Endothelial cell of umbilical vein (primary cell): ENCODE measurements at regions not wholly inside any gene's neighbourhood (a gene's known extent, or its start where the extent isn't known, plus 50 kb on each side); places are given as distances from the start of the nearest gene placed in this dataset.

Experiments
- BruUV-seq: library from RNA; stranded (reverse); fragments of 400-500 nt; replicated peaks from 2 replicates; lab custom pipeline; 2021; lab: Mats Ljungman, UMichigan
- CTCF ChIA-PET: fragments of 300-600, 350-600 bp; sonication (Branson Sonifier 250); formaldehyde crosslinking; loops from one replicate; lab custom pipeline; 2021; ENCODE audit warnings: antibody characterized with exemption, inconsistent platforms; lab: Charles Lee
- POLR2A ChIA-PET: fragments of 300-600, 350-600 bp; sonication (Branson Sonifier 250); formaldehyde crosslinking; loops from one replicate; lab custom pipeline; 2021; ENCODE audit warnings: antibody characterized with exemption, inconsistent platforms; lab: Charles Lee
- DNase-seq: peaks from one replicate; pipeline ENCODE4 v3.0.0-alpha.2; 2011; ENCODE audit warnings: low read depth, low spot score
- FAIRE-seq: peaks from 2 replicates; lab custom pipeline; 2011; peaks lifted over from hg19 to GRCh38; lab: Jason Lieb, UNC
- H2AFZ ChIP-seq: 2 replicates; pipeline ENCODE4 v1.6.0; 2012; ENCODE audit warnings: low read depth, low read length, control low read depth, inconsistent platforms
- H3K27ac ChIP-seq: 2 replicates; pipeline ENCODE4 v1.5.1; 2011; ENCODE audit warnings: low read depth, mild to moderate bottlenecking, control low read depth, low read length, moderate library complexity; ENCODE audit not compliant: insufficient read depth
- H3K27me3 ChIP-seq, 2 experiments: 2 replicates each; pipeline versions ENCODE4 v1.6.0 to v1.6.1; 2011; ENCODE audit warnings: low read length in 2 of 2, mixed read lengths in 1 of 2; ENCODE audit not compliant: control insufficient read depth in 2 of 2, insufficient read depth in 2 of 2
- H3K36me3 ChIP-seq, 2 experiments: 2 replicates in 1 of 2; 3 replicates in 1 of 2; pipeline ENCODE4 v1.5.1; 2011; ENCODE audit warnings: low read length in 2 of 2, mild to moderate bottlenecking in 1 of 2, moderate library complexity in 1 of 2; ENCODE audit not compliant: control insufficient read depth in 2 of 2, insufficient read depth in 2 of 2; ENCODE audit errors: extremely low read depth in 1 of 2
- H3K4me1 ChIP-seq: 3 replicates; pipeline ENCODE4 v1.5.1; 2011; ENCODE audit warnings: mild to moderate bottlenecking, low read length; ENCODE audit not compliant: control insufficient read depth, insufficient read depth; ENCODE audit errors: extremely low read depth
- H3K4me2 ChIP-seq: 2 replicates; pipeline ENCODE4 v1.6.1; 2011; ENCODE audit warnings: low read length, control low read depth, mixed read lengths; ENCODE audit not compliant: insufficient read depth
- H3K4me3 ChIP-seq, 3 experiments: fragments of 200-600 bp in 1 of 3; sonication (generic), shearing (Covaris generic) in 1 of 3; replicated peaks in 1 of 3; 2 replicates each; pipeline ENCODE4 v1.5.1; 2011 to 2016; ENCODE audit warnings: control low read depth in 3 of 3, low read length in 3 of 3, mild to moderate bottlenecking in 2 of 3, inconsistent platforms in 1 of 3, low read depth in 1 of 3, moderate library complexity in 1 of 3; ENCODE audit not compliant: insufficient read depth in 1 of 3
- H3K79me2 ChIP-seq: 2 replicates; pipeline ENCODE4 v1.6.0; 2012; ENCODE audit warnings: low read length, inconsistent platforms; ENCODE audit not compliant: control insufficient read depth, insufficient read depth
- H3K9ac ChIP-seq: replicated peaks from 2 replicates; pipeline ENCODE3; 2011; ENCODE audit warnings: low read length, control low read depth; ENCODE audit not compliant: insufficient read depth; ENCODE audit errors: extremely low read depth
- H3K9me1 ChIP-seq: replicated peaks from 3 replicates; pipeline ENCODE4 v1.6.0; 2011; ENCODE audit warnings: mild to moderate bottlenecking, low read length; ENCODE audit not compliant: control insufficient read depth, insufficient read depth; ENCODE audit errors: extremely low read depth
- H3K9me3 ChIP-seq: replicated peaks from 2 replicates; pipeline ENCODE4 v1.5.1; 2012; ENCODE audit warnings: low read length, inconsistent platforms; ENCODE audit not compliant: control insufficient read depth, insufficient read depth
- H4K20me1 ChIP-seq: replicated peaks from 2 replicates; pipeline ENCODE3; 2011; ENCODE audit warnings: mild to moderate bottlenecking, low read length; ENCODE audit not compliant: control insufficient read depth, insufficient read depth; ENCODE audit errors: extremely low read depth
- EZH2 ChIP-seq: IDR thresholded peaks from 2 replicates; pipeline ENCODE4 v1.6.1; 2012; ENCODE audit warnings: borderline replicate concordance, low read depth, mild to moderate bottlenecking, moderate library complexity, low read length, inconsistent platforms; ENCODE audit not compliant: severe bottlenecking
- FOS ChIP-seq: IDR thresholded peaks from 2 replicates; pipeline ENCODE4 v1.6.1; 2011; ENCODE audit warnings: mild to moderate bottlenecking, low read length, moderate library complexity, borderline replicate concordance; ENCODE audit not compliant: insufficient read depth
- GATA2 ChIP-seq: IDR thresholded peaks from 2 replicates; pipeline ENCODE4 v1.7.0; 2011; ENCODE audit warnings: low read depth, mild to moderate bottlenecking, moderate library complexity, mixed read lengths, low read length; ENCODE audit not compliant: insufficient read length, insufficient read depth
- JUN ChIP-seq: IDR thresholded peaks from 2 replicates; pipeline ENCODE4 v1.6.1; 2011; ENCODE audit warnings: borderline replicate concordance, low read depth; ENCODE audit not compliant: insufficient read length, insufficient read depth
- MYC ChIP-seq: IDR thresholded peaks from one replicate; pipeline ENCODE4 v1.6.1; 2011; ENCODE audit warnings: mild to moderate bottlenecking, low read depth, low read length
- POLR2A ChIP-seq: IDR thresholded peaks from 2 replicates; pipeline ENCODE4 v1.6.1; 2012; ENCODE audit warnings: low read depth, mild to moderate bottlenecking, control low read depth, low read length
- POLR2AphosphoS5 ChIP-seq: IDR thresholded peaks from 2 replicates; pipeline ENCODE4 v1.6.1; 2012; ENCODE audit warnings: low read depth, mild to moderate bottlenecking, control low read depth, low read length, moderate library complexity; ENCODE audit not compliant: insufficient read depth
- dilution Hi-C: fragments of 300-500 bp; cut with MboI; formaldehyde crosslinking; loops from one replicate; pipeline ENCODE4 v1.15.0; 2019; ENCODE audit warnings: low sequenced_read_pairs; ENCODE audit not compliant: extremely low pct_ligation_motif_present
- intact Hi-C: fragments of 100-400 bp; cut with micrococcal nuclease; formaldehyde crosslinking; loops from one replicate; pipeline ENCODE4 v1.10.0; 2022
- TF ChIP-seq, protein P1 (sequence below): IDR thresholded peaks from 2 replicates; pipeline ENCODE4 v1.6.1; 2011; ENCODE audit not compliant: insufficient read depth, insufficient read length
- TF ChIP-seq, protein P2 (sequence below), 2 donors: IDR thresholded peaks; 1 replicate in 1 of 2; 2 replicates in 1 of 2; pipeline ENCODE4 v1.5.1; 2011; ENCODE audit warnings: low read length in 2 of 2, mild to moderate bottlenecking in 2 of 2, moderate library complexity in 2 of 2, control low read depth in 1 of 2, inconsistent platforms in 1 of 2, low read depth in 1 of 2; ENCODE audit not compliant: insufficient read depth in 1 of 2; ENCODE audit errors: extremely low read depth in 1 of 2

DNA sequence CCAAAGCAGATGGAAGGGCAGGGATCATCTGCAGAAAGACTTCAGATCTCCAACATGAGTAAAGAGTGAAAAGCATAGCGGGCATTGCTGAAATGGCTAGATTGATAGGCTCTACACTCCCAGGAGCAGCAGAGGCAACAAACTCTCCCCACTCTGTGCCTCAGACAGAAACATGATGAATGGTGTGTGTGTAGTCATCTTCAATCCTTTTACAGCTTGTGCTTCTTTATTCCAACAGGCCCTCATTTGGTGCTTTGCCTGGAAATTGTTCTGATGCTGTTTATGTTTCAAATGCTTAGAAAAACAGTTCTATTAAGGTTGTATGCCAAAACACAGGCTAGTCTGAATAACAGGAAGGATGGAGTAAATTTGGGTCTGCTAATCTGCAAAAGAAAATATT is 176.2 kb downstream of the DMRTA1 start:
- H3K9ac ChIP-seq = no peak overlapping the region
- H4K20me1 ChIP-seq = no peaks in the 10 kb centered on the region
- dilution Hi-C loops = no loop called here
- CTCF ChIA-PET = no interaction called here
- no peak overlapping the region for H3K27ac ChIP-seq
- H3K4me3 ChIP-seq = no peak overlapping the region
- TF ChIP-seq, protein P1, sequence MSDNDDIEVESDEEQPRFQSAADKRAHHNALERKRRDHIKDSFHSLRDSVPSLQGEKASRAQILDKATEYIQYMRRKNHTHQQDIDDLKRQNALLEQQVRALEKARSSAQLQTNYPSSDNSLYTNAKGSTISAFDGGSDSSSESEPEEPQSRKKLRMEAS = no peak
- TF ChIP-seq MYC = no peak
- TF ChIP-seq, protein P2, sequence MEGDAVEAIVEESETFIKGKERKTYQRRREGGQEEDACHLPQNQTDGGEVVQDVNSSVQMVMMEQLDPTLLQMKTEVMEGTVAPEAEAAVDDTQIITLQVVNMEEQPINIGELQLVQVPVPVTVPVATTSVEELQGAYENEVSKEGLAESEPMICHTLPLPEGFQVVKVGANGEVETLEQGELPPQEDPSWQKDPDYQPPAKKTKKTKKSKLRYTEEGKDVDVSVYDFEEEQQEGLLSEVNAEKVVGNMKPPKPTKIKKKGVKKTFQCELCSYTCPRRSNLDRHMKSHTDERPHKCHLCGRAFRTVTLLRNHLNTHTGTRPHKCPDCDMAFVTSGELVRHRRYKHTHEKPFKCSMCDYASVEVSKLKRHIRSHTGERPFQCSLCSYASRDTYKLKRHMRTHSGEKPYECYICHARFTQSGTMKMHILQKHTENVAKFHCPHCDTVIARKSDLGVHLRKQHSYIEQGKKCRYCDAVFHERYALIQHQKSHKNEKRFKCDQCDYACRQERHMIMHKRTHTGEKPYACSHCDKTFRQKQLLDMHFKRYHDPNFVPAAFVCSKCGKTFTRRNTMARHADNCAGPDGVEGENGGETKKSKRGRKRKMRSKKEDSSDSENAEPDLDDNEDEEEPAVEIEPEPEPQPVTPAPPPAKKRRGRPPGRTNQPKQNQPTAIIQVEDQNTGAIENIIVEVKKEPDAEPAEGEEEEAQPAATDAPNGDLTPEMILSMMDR (IDR thresholded peaks at IDR 0.05; ENCODE audit: extremely low read depth in 1 of 2, insufficient read depth in 1 of 2, low read depth in 1 of 2, low read length in 2 of 2) = no peak
- TF ChIP-seq GATA2 = no peak
- no peak for TF ChIP-seq JUN
- TF ChIP-seq POLR2AphosphoS5 = no peak
- no peak for TF ChIP-seq EZH2
- TF ChIP-seq FOS = no peak
- no peak for TF ChIP-seq POLR2A
- H3K4me1 ChIP-seq = no peaks in the 10 kb centered on the region
- no peak for DNase-seq
- H3K27me3 ChIP-seq = no peaks in the 10 kb centered on the region
- H3K4me2 ChIP-seq = no peak overlapping the region
- H3K9me3 ChIP-seq = no peaks in the 10 kb centered on the region
- H3K36me3 ChIP-seq = no peaks in the 10 kb centered on the region
- H3K79me2 ChIP-seq = no peaks in the 10 kb centered on the region
- no peak overlapping the region for H2AFZ ChIP-seq
- no peak for FAIRE-seq
- no peaks in the 10 kb centered on the region for H3K9me1 ChIP-seq
- no TSS peak for BruUV-seq
- intact Hi-C loops = no loop called here
- POLR2A ChIA-PET = no interaction called here
